GM21723 (cell line): ENCODE measurements at regions not wholly inside any gene's neighbourhood (a gene's known extent, or its start where the extent isn't known, plus 50 kb on each side); places are given as distances from the start of the nearest gene placed in this dataset.
"Not testable (repeated sequence)": the region's sequence is repeated elsewhere in the genome, so short reads cannot be mapped to it uniquely, and the experiment has no call there.

Source experiments
- ATAC-seq: cut with Tn5 transposase; IDR thresholded peaks from one replicate; pipeline ENCODE4 v1.9.1; 2021; ENCODE audit warnings: mild to moderate bottlenecking, moderate library complexity; ENCODE audit not compliant: unreplicated experiment

DNA sequence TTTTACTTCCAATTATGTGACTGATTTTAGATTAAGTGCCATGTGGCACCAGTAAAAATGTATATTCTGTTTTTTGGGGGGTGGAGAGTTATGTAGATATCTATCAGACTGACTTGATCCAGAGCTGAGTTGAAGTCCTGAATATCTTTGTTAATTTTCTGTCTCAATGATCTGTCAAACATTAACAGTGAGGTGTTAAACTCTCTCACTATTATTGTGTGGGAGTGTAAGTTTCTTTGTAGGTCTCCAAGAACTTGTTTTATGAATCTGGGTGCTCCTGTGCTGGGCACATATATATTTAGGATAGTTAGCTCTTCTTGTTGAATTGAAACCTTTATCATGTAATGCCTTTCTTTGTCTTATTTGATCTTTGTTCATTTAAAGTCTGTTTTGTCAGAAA, 276.5 kb upstream of the USP25 start:
- ATAC-seq: no peak

DNA sequence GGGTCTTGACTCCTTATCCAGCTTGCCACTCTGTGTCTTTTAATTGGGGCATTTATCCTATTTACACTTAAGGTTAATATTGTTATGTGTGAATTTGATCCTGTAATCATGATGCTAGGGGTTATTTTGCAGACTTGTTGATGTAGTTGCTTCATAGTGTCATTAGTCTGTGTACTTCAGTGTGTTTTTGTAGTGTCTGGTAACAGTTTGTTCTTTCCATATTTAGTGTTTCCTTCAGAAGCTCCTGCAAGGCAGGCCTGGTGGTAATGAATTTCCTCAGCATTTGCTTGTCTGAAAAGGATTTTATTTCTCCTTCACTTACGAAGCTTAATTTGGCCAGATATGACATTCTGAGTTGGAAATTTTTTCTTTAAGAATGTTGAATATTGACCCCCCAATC, 276.0 kb upstream of the USP25 start:
- ATAC-seq: not testable (repeated sequence)

DNA sequence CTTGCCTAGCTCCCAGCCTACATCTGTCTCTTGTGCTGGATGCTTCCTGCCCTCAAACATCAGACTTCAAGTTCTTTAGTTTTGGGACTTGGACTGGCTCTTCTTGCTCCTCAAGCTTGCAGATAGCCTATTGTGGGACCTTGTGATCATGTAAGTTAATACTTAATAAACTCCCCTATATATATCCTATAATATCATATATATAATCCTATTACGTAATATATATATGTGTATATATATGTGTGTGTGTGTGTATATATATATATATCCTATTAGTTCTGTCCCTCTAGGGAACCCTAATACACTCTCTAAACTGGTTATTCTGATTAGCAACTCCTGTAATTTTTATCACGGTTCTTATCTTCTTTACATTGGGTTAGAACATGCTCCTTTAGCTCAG, 274.9 kb upstream of the USP25 start:
- ATAC-seq: not testable (repeated sequence)

DNA sequence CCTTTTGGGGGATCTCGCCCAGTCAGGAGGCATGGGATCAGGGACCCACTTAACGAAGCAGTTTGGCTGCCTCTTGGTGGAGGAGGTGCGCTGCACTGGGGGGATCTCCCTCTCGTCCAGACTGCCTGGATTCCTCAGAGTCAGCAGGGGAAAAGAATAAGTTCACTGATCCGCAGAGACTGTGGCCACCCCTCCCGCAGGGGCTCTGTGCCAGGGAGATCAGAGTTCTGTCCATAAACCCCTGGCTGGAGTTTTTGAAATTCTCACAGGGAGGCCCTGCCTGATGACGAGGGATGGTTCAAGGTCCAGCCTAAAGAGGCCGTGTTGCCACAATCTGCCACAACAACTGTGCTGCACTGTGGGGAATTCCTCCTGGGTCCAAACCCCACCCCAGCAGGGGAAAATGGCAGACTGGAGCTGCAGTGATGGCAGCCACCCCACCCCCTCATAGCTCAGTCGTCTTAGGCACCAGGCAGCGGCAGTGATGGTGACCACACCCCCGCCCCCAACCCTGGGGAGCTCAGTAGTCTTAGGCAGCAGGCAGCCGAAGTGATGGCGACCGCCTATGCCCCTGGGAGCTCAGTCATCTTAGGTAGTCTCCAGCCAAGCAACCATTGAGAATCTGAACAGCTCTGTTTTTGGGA, 273.8 kb upstream of the USP25 start:
- ATAC-seq: no peak

DNA sequence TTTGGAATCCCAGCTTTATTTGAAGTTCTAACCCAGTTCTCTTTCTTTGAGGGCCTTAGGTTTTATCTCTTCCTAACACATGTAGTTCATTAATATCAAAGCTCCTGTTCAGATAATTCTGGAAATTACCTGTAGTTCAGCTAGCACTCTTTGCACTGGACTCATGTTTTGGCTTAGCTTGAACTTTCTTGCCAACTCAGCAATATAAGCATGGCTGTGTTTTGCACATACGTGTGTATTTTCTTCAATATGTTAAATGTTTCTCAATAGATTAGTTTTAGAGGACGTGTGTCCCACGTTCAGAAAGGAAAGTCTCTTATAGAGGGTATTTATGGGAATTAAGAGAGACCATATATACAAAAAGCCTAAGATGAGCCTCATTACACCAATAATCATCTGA, 271.8 kb upstream of the USP25 start:
- ATAC-seq: no peak

DNA sequence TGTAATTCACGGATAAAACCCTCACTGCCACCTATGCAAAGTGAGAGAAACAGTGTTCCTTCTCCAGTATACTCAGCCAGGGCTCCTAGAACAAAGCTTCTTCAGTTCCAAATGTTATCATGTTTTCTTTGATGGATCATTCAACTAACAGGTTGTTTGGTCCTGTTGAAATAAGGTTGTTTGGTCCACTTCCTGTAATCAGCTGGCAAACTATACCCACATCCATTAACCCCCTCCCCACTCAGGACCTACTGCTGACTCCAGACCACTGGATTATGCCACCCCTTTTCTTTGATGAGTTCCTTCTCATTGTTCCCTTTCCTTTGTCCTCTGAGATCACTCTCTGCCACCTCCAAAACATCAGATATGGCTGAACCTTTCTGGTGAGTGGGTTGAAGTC, 267.7 kb upstream of the USP25 start:
- ATAC-seq: no peak

DNA sequence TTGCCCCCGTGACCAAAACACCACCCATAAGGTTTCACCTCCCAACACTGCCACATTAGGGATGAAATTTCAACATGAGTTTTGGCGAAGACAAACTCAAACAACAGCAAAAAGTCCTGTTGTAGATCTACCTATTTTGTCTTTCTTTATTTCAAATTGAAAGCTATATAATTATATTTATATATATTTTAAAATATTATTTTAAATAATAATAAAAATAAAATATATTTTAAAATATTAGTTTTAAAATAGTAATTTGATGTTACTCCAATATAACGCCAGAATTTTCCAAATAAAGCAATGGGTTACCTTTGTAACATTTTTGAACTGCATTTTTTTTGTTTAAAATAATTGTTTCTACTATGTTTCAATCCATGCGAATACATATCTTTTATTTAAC, 263.5 kb upstream of the USP25 start:
- ATAC-seq: no peak

DNA sequence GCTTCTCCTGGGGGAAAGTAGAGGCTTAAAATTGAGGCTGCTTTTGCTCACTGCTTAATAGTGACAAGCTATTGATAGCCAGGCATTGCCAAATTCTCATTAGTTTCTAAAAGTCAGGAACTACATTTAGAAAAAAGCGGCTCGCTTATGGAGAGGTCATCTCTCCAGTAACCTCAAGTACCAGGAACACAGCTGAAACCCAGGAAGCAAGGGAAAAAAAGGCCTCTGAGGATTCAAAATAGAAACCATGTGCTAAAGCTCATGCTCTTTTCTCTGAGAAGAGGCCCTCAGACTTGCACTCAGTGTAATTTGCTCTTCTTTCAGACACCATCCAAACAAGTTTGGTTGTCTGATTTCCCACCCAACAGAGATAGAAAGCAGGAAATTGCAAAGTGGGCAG, 261.4 kb upstream of the USP25 start:
- no peak for ATAC-seq

DNA sequence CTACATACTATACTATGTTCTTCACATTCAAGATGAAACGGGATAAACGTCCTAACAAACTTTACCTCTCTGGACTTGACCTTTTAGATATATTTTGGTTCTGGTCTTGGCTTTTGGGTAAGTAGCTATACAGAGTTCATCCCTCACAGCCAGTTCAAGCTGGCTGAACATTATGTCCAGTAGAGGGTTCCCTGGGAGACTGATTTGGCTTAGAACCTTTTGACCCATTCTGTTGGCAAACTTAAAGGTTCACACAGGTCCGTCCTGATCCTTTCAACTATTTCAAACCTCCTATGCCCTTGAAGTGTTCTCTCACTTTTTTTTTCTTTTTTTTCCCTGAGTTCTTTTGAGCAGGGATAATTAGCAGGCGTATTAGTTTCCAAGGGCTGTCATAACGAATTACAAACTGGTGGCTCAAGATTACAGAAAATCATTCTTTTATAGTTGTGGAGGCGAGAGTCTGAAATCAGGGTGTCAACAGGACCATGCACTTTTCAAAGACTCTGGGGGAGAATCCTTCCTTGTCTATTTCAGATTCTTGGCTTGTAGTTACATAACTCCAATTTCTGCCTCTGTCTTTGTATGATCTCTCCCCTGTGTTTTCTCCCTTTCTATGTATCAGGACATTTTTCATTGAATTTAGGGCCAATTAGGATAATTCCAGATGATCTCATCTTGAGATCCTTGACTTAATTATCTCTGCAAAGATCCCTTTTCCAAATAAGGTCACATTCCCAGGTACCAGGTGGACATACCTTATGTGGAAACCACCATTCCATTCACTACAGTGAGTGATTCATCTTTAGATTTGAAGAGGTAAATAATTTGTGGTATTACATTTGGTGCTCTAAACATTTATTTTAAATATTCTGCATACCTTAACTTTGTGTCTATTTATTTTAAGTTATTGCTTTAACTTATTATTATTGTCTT, 257.4 kb upstream of the USP25 start:
- no peak for ATAC-seq

DNA sequence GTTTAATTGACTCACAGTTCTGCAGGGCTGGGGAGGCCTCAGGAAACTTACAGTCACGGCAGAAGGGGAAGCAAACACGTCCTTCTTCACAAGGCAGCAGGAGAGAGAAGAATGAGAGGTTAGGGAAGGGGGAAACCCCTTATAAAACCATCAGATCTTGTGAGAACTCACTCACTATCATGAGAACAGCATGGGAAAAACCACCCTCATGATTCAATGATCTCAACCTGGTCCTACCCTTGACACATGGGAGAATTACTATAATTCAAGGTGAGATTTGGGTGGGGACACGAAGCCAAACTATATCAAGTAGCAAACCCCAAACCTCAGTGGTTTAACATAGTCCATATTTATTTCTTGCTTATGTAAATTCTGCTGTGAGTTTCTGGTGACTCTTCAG, 252.0 kb upstream of the USP25 start:
- ATAC-seq: not testable (repeated sequence)

DNA sequence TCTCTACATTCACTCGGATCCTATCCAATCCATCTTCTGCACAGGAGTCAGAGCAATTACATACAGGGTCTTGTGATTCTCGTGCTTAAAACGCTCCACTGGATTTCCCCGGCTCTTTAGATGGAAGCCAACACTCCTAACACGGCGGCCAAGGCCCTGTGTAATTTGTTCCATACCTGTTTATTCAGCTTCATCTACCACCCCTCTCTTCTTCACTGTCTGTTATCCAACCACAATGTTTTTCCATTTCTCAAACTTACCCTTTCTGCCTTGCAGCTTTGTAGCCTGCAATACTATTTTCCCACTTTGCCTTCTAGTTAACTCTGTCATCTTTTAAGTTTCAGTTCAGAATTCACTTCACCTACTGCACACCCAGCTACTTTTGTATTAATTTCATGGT, 249.6 kb upstream of the USP25 start:
- ATAC-seq: no peak

DNA sequence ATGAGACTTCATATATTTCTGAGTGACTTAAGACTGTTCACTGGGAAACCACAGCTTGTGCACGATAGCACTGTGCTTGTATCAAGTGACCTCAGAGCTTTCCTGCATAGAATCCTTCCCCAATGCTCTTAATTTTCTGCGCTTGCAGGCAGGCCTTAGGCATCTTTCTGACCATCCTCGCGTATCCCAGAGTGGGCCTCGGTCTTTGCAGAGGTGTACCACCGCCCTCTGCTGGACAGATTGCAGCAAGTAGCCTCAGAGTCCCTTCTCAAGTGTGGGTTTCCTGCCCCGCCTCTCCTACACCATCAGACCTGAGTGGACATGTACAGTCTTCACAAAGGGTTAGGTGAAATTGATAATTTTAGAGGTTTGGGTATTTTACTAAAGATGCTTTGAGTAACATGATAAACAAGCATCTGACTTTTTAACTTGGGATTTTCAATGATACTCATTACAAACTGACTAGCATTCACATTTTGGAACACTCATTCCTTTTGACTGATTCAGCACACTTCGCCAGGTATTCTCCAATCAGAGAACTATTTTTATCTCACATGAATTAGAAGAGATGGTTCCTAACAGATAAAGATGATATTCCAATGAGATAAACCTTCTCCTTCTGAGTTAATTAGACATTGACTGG, 246.5 kb upstream of the USP25 start:
- peak; percentile 98 for ATAC-seq

DNA sequence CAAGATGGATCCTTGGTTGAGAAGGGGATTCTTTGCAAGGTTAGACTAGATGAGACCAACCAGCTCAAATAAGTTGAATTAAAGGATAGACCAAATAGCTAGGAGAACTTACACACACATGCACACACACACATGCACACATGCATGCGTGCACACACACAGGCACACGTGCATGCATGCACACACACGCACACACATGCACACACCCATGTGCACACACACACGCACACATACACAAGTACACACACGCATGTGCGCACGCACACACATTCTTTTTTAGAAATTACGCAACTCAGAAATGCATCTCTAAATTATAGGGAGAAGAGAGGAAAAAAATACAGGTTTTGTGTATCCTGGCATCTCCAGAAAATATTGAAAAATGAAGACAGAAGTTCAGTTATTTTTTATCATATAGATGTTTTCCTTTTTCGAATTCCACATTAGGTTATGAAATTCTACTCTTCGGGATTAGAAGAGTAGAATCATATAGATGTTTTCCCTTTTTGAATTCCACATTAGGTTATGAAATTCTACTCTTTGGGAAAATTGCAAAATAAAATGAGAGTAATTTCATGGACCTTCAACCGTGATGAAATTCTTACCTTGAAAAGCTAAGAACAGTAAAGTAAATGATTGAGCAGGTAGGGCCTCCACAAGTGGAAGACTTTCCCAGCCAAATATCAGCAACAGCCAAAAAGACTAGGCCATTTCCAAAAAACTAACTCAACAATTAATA, 243.2 kb upstream of the USP25 start:
- no peak for ATAC-seq

DNA sequence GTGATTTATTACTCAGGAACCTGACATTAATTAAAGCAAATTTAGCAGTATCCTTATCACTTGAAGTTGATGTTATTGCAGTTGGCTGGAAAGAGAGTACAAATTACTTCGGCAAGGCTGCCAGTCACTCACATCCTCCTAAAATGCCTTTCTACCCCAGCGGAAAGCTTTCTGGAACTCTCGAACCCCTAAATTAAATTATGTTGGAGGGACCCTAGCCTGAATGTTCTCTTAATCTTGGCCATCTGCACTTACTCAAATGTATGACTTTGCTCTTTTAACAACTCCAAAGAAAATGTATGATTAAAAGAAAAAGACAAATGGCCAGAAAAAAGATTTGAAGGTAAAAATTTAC, 242.6 kb upstream of the USP25 start:
- no peak for ATAC-seq

DNA sequence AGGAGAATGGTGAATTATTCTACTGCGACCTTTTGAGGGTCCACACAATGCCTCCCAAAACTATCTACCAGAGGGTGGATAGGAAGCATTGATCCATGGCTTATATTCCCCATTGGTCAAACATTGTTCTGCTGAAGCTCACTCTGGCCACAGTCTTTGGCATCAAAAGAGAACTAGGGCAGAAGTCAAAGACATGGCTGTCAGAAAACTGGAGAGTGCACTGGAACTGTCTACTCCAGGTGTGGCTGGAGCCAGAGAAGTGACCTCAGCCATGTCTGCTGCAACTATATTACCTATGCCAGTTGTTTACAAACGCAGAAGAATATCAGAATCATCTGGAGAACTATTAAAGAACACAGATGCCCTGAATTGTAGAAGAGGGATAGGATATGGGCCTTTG, 238.7 kb upstream of the USP25 start:
- ATAC-seq: no peak

DNA sequence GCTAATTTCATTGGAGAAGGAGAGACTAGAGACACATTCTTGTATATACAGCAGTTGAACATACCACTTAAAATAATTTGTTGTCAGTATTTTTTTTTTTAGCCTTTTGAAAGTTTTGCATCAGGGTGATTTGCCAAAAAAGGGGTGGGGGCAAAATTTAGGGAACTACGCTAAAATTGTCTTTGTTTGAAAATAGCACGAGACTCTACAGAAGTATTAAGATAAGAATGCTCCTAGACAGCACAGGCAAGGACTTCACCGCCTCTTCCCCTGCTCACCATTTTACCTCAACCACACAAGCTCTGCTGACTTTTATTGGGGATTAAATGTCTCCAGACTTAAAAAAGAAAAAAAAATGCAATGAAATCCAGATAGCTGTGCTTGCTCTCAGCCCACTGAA, 236.1 kb upstream of the USP25 start:
- ATAC-seq: no peak

DNA sequence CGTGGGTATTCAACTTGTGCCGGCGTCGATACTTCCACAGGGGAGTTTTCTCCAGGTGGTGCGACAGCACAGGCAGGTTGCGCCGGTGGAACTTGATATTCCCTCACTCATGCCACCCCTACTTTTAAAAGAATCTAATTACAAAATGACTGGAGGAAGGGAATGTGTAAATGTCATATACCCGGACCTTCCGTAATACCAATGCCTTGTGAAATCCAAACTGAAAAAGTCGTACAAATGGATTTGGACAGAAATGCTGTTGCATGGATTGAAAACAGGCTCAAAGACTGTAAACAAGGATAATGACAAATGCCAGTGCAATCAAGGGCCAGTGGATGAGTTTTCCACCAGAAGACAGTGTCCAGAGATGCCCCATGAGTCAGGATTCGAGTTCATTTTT, 235.3 kb upstream of the USP25 start:
- no peak for ATAC-seq

DNA sequence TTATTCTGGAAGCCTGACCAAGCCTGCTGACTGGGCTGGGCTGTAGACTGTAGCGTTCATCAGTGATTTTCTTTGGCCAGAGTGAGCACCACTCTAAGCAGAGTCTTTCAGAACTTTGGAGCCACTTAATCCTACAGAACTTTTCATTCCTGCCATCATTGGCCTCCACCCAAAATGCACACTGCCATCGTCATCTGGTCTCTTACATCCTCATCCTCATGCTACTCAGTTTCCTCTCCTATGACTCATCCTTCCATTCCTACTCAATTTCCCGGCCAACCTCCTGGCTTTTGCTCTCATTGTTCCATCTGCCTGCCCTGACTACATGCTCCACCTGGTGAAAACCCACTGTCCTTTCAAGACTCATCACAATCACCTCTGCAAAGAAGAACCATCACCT, 233.8 kb upstream of the USP25 start:
- no peak for ATAC-seq

DNA sequence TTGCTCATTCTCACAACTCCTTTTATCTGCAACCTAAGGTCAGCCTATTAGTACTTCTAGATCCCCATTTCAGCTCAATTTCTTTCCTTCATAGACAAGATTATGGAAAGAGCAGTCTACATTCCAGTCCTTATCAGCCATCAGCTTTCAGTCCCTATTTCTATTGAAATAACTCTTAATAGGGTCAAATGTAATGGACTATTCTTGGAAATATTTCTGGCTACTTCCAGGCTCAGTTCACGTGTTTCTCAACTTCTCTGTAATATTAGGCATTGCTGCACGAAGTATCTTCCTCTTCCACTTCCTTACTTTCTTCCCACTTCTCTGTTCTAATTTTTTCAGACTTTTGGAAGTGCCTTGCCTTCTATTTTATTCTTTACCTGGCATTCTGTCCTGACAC, 232.9 kb upstream of the USP25 start:
- ATAC-seq: no peak

DNA sequence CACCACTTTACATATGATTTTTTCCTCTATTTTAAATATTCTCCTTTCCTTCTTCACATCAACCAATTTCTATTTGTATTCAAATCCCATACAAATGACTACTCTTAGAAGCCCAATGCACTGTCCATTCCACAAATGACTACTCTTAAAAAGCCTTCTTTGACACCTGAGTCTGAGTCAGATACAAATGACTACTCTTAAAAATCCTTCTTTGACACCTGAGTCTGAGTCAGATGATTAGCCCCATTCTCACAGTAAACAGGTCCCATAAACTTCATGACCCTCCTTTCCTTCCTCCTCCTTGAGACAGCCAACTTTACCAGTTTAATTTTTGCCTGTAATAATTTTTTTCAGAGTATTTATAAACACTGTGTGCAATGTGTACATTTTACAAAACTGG, 231.3 kb upstream of the USP25 start:
- no peak for ATAC-seq

DNA sequence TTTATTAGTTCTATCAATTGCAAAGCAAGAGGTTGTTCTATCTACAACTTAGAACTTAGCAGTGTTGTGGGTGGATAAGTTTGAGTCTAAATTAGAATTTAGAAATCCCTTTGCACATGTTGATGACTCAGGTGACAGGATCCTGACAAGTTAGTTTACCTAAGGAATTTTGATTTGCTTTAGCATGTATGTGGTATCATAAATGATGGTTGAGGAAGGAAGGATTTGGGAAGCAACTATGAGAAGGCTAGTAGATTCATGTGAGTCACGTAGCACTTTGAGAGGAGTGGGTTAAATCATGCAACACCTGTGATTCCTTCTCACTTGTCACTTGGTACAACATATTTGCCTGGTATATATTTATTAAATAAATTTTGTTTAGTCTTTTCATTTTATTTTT, 223.7 kb upstream of the USP25 start:
- no peak for ATAC-seq
